Smooth muscle cell of the brain vasculature (primary cell): ENCODE measurements at regions not wholly inside any gene's neighbourhood (a gene's known extent, or its start where the extent isn't known, plus 50 kb on each side); places are given as distances from the start of the nearest gene placed in this dataset.

ENCODE experiments used
- DNase-seq: peaks from one replicate; pipeline ENCODE4 v3.0.0-alpha.2; 2012; ENCODE audit warnings: low read depth, low spot score

DNA sequence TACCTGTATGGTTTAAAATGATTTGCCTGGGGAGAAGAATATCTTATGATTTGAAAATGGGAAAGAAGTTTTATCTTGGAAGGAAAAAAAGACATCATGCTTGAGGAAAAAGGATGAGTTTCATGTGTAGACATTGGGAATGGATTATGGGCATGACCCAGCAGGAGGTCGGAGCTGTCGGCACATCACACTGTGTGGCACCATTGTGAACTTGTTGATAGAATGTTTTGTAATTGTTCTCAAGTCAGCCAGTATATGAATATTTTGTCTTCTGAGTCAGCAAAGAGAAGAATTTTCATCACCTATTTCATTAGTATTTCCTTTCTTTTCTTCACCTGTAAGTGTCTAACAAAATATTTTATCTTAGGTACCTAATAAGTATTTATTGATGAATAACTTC, 60.0 kb upstream of the HMGA2 start:
- no peak for DNase-seq

DNA sequence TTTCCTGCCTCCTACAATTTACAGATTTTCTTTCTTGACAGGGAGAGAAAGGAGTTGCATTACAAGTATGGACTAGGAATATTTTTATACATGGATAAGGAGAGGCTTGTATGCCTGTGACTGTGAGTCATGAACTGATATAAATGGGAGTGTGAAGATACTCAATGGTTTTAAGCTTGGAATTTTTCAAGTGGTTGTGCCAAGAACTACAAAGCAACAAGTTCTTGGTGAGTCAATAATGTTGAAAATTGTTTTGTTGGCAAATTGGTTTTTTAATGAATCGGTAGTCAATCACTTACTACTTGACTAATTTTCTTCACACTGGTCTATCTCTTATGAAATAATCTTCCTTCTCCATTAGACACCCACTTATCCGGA, 58.9 kb upstream of the HMGA2 start:
- no peak for DNase-seq

DNA sequence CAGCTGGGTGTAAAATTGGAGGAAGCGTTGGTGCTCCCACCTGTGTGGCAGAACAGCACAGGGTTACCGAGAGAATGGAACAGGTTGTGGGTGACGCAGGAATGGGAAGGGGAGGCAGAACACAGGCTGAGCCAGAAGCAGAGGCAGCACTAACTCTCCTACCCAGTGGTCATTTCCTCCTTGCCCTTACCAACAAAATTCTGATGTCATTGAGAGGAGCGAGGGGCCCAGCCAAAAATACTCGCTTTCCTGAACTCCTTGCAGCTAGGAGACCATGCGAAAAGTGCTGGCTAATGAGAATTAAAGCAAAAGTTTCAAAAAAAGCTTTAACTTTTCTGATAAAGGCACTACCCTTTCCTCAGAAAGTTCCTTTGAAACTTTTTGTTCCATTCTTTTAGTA, 54.4 kb upstream of the HMGA2 start:
- no peak for DNase-seq
